Neuronal stem cell (in vitro differentiated cells): ENCODE measurements at regions not wholly inside any gene's neighbourhood (a gene's known extent, or its start where the extent isn't known, plus 50 kb on each side); places are given as distances from the start of the nearest gene placed in this dataset.
A peak's percentile ranks its signal among the peaks of the same experiment; 100 is the strongest.

Experiments used
- DNase-seq: peaks from one replicate; pipeline ENCODE4 v3.0.0-alpha.2; 2013; ENCODE audit warnings: low spot score
- H2AFZ ChIP-seq: one replicate; pipeline ENCODE4 v1.6.1; 2013; ENCODE audit warnings: mild to moderate bottlenecking, low read length, inconsistent platforms
- H2AK5ac ChIP-seq: 2 replicates; pipeline ENCODE4 v1.6.1; 2013; ENCODE audit warnings: low read depth, mild to moderate bottlenecking, inconsistent platforms, low read length, moderate library complexity, mixed read lengths
- H2BK120ac ChIP-seq: 2 replicates; pipeline ENCODE4 v1.6.1; 2013; ENCODE audit warnings: low read depth, mild to moderate bottlenecking, inconsistent platforms, low read length, moderate library complexity, mixed read lengths
- H2BK12ac ChIP-seq: one replicate; pipeline ENCODE4 v1.6.1; 2013; ENCODE audit warnings: low read length, inconsistent platforms
- H2BK15ac ChIP-seq: 2 replicates; pipeline ENCODE4 v1.6.1; 2013; ENCODE audit warnings: mild to moderate bottlenecking, low read length, inconsistent platforms, mixed read lengths
- H2BK5ac ChIP-seq: one replicate; pipeline ENCODE4 v1.6.1; 2013; ENCODE audit warnings: inconsistent platforms, mild to moderate bottlenecking, low read length, moderate library complexity
- H3K14ac ChIP-seq: one replicate; pipeline ENCODE4 v1.6.1; 2013; ENCODE audit warnings: low read length, inconsistent platforms
- H3K18ac ChIP-seq: 2 replicates; pipeline ENCODE4 v1.6.1; 2013; ENCODE audit warnings: low read length, inconsistent platforms
- H3K23ac ChIP-seq: 2 replicates; pipeline ENCODE4 v1.6.1; 2013; ENCODE audit warnings: low read depth, mild to moderate bottlenecking, mixed read lengths, low read length, inconsistent platforms; ENCODE audit not compliant: poor library complexity
- H3K27ac ChIP-seq: replicated peaks from 3 replicates; pipeline ENCODE4 v1.5.1; 2013; ENCODE audit warnings: low read length, inconsistent platforms
- H3K27me3 ChIP-seq, 3 experiments: 2 replicates each; pipeline ENCODE4 v1.6.1; 2013; ENCODE audit warnings: low read length in 3 of 3, mild to moderate bottlenecking in 2 of 3, inconsistent platforms in 1 of 3, low read depth in 1 of 3, mixed read lengths in 1 of 3, moderate library complexity in 1 of 3; ENCODE audit not compliant: control insufficient read depth in 3 of 3, insufficient read depth in 3 of 3
- H3K36me3 ChIP-seq, 2 donors: replicated peaks in 1 of 2; 2 replicates each; pipeline ENCODE4 v1.6.1; 2013; ENCODE audit warnings: low read length in 2 of 2; ENCODE audit not compliant: control insufficient read depth in 2 of 2, insufficient read depth in 2 of 2
- H3K4ac ChIP-seq: 2 replicates; pipeline ENCODE4 v1.6.1; 2013; ENCODE audit warnings: inconsistent platforms, mild to moderate bottlenecking, low read length, moderate library complexity
- H3K4me1 ChIP-seq, 2 donors: 1 replicate in 1 of 2; 2 replicates in 1 of 2; pipeline ENCODE4 v1.6.1; 2013; ENCODE audit warnings: low read length in 2 of 2, low read depth in 1 of 2; ENCODE audit not compliant: control insufficient read depth in 2 of 2, insufficient read depth in 1 of 2
- H3K4me2 ChIP-seq: one replicate; pipeline ENCODE4 v1.6.1; 2013; ENCODE audit warnings: mild to moderate bottlenecking, low read length, inconsistent platforms; ENCODE audit not compliant: insufficient read depth, poor library complexity, severe bottlenecking
- H3K4me3 ChIP-seq, 2 donors: 2 replicates each; pipeline ENCODE4 v1.5.1; 2013; ENCODE audit warnings: low read length in 2 of 2, mild to moderate bottlenecking in 2 of 2, inconsistent platforms in 1 of 2, moderate library complexity in 1 of 2
- H3K79me1 ChIP-seq: one replicate; pipeline ENCODE4 v1.6.1; 2013; ENCODE audit warnings: low read depth, mild to moderate bottlenecking, inconsistent platforms, low read length, moderate library complexity
- H3K9ac ChIP-seq: one replicate; pipeline ENCODE4 v1.6.1; 2013; ENCODE audit warnings: mild to moderate bottlenecking, low read depth, low read length, inconsistent platforms; ENCODE audit not compliant: poor library complexity
- H3K9me3 ChIP-seq, 2 donors: replicated peaks in 1 of 2; 2 replicates each; pipeline versions ENCODE3 to v1.6.1; 2013; ENCODE audit warnings: low read length in 2 of 2, mild to moderate bottlenecking in 2 of 2, inconsistent platforms in 1 of 2, low read depth in 1 of 2, mixed read lengths in 1 of 2, moderate library complexity in 1 of 2; ENCODE audit not compliant: control insufficient read depth in 2 of 2, insufficient read depth in 1 of 2
- H4K8ac ChIP-seq: one replicate; pipeline ENCODE4 v1.6.1; 2013; ENCODE audit warnings: low read depth, mild to moderate bottlenecking, inconsistent platforms, low read length, moderate library complexity
- H4K91ac ChIP-seq: one replicate; pipeline ENCODE4 v1.6.1; 2013; ENCODE audit warnings: low read length, low read depth, mild to moderate bottlenecking, inconsistent platforms; ENCODE audit not compliant: poor library complexity
- WGBS, 2 donors: extraction: QIAGEN DNeasy Blood & Tissue Kit; methylation state at CpG; one replicate each; pipeline ENCODE4 v1.1.7; 2013; ENCODE audit warnings: missing lambda C conversion rate in 2 of 2, mixed read lengths in 1 of 2; ENCODE audit not compliant: insufficient read length in 2 of 2, insufficient replicate concordance in 1 of 2; ENCODE audit errors: extremely low coverage in 2 of 2; 5-methylcytosine and 5-hydroxymethylcytosine counted together

- Histone ChIP-seq H3K79me1 (no peaks in the 10 kb centered on the region), H3K27ac (peak overlapping the region; percentile 67), H2BK5ac (no peak overlapping the region), H3K23ac (no peak overlapping the region), H3K4me2 (no peak overlapping the region), H3K14ac (no peak overlapping the region), H3K4me1 (peaks cover 10 to 11% of the 10 kb centered on the region in 2 donors), H3K18ac (no peak overlapping the region), H4K8ac (no peak overlapping the region), H3K4ac (no peak overlapping the region), H2BK12ac (no peak overlapping the region), H3K36me3 (no peaks in the 10 kb centered on the region), H2AFZ (no peak overlapping the region), H4K91ac (no peak overlapping the region), H3K9ac (no peak overlapping the region), H3K27me3 (no peaks in the 10 kb centered on the region), H2BK120ac (no peak overlapping the region), H2BK15ac (no peak overlapping the region), H2AK5ac (no peak overlapping the region), H3K9me3 (no peaks in the 10 kb centered on the region), H3K4me3 (no peak overlapping the region)
- no CpG with 5 or more reads among the region's 1 CpG for WGBS, 2 donors
- DNase-seq: no peak
Measured at GRCh38 chr12:89884416-89884898, 175.8 kb upstream of the ATP2B1 start.

GRCh38 chr12:89883630-89884389, 175.2 kb upstream of the ATP2B1 start:
- H3K4me1 ChIP-seq: peaks cover 10 to 11% of the 10 kb centered on the region in 2 donors
- H4K8ac ChIP-seq: no peak overlapping the region
- DNase-seq: peak; percentile 72

GRCh38 chr12:89882792-89883191, 174.2 kb upstream of the ATP2B1 start:
- H3K4me1 ChIP-seq: peaks cover 10 to 11% of the 10 kb centered on the region in 2 donors
- H3K27me3 ChIP-seq: no peaks in the 10 kb centered on the region
- no peak overlapping the region for H2AK5ac ChIP-seq

More at GRCh38 chr12:89883630-89884389, 175.2 kb upstream of the ATP2B1 start:
- no peak overlapping the region for H3K4me2 ChIP-seq
- H3K4ac ChIP-seq: no peak overlapping the region
- no peak overlapping the region for H3K23ac ChIP-seq
- no peak overlapping the region for H2BK120ac ChIP-seq
- H2AK5ac ChIP-seq: no peak overlapping the region
- H3K18ac ChIP-seq: no peak overlapping the region
- H3K14ac ChIP-seq: no peak overlapping the region
- WGBS, 2 donors: no CpG with 5 or more reads among the region's 4 CpGs
- no peaks in the 10 kb centered on the region for H3K9me3 ChIP-seq
- H3K79me1 ChIP-seq: no peaks in the 10 kb centered on the region
- no peak overlapping the region for H4K91ac ChIP-seq
- H2BK12ac ChIP-seq: no peak overlapping the region
- H3K27me3 ChIP-seq: no peaks in the 10 kb centered on the region
- no peak overlapping the region for H3K9ac ChIP-seq
- H2BK15ac ChIP-seq: no peak overlapping the region
- peak overlapping the region; percentile 74 for H3K27ac ChIP-seq
- no peak overlapping the region for H2AFZ ChIP-seq
- H2BK5ac ChIP-seq: no peak overlapping the region
- H3K4me3 ChIP-seq: no peak overlapping the region
- H3K36me3 ChIP-seq: no peaks in the 10 kb centered on the region

GRCh38 chr12:89882050-89882449, 173.4 kb upstream of the ATP2B1 start:
- no peak overlapping the region for H3K4me2 ChIP-seq
- no peak overlapping the region for H3K27ac ChIP-seq
- H4K91ac ChIP-seq: no peak overlapping the region
- no peak for DNase-seq
- no peak overlapping the region for H2BK5ac ChIP-seq
- H2BK120ac ChIP-seq: no peak overlapping the region
- peaks cover 10 to 11% of the 10 kb centered on the region in 2 donors for H3K4me1 ChIP-seq
- H2AFZ ChIP-seq: peak overlapping the region; percentile 18
- no peak overlapping the region for H2AK5ac ChIP-seq
- no peaks in the 10 kb centered on the region for H3K79me1 ChIP-seq
- no peak overlapping the region for H3K14ac ChIP-seq
- H3K4me3 ChIP-seq: no peak overlapping the region
- H3K9me3 ChIP-seq: no peaks in the 10 kb centered on the region
- H3K9ac ChIP-seq: no peak overlapping the region
- no peak overlapping the region for H4K8ac ChIP-seq
- H2BK12ac ChIP-seq: no peak overlapping the region
- no peak overlapping the region for H3K4ac ChIP-seq
- H3K18ac ChIP-seq: no peak overlapping the region
- no peak overlapping the region for H3K23ac ChIP-seq
- H2BK15ac ChIP-seq: no peak overlapping the region
- no peaks in the 10 kb centered on the region for H3K27me3 ChIP-seq
- H3K36me3 ChIP-seq: no peaks in the 10 kb centered on the region

More at GRCh38 chr12:89882792-89883191, 174.2 kb upstream of the ATP2B1 start:
- Histone ChIP-seq H2BK12ac (no peak overlapping the region), H4K8ac (no peak overlapping the region), H3K79me1 (no peaks in the 10 kb centered on the region), H3K9ac (no peak overlapping the region), H3K36me3 (no peaks in the 10 kb centered on the region), H3K14ac (no peak overlapping the region), H3K23ac (no peak overlapping the region), H4K91ac (no peak overlapping the region), H3K18ac (no peak overlapping the region), H2AFZ (no peak overlapping the region), H3K4ac (no peak overlapping the region), H3K4me3 (no peak overlapping the region), H3K9me3 (no peaks in the 10 kb centered on the region), H2BK120ac (no peak overlapping the region), H2BK15ac (no peak overlapping the region), H3K4me2 (no peak overlapping the region), H2BK5ac (no peak overlapping the region), H3K27ac (no peak overlapping the region)
- no peak for DNase-seq
